Parathyroid adenoma (tissue), 2 donors: ENCODE measurements at regions not wholly inside any gene's neighbourhood (a gene's known extent, or its start where the extent isn't known, plus 50 kb on each side); places are given as distances from the start of the nearest gene placed in this dataset.

Experiments
- H2AFZ ChIP-seq: fragments of 300-600 bp; sonication (generic); one replicate; pipeline ENCODE4 v1.7.0; 2017; ENCODE audit warnings: antibody characterized with exemption, mild to moderate bottlenecking
- H3K27ac ChIP-seq: fragments of 300-600 bp; sonication (generic); one replicate; pipeline ENCODE4 v1.7.0; 2017
- H3K27me3 ChIP-seq: fragments of 300-600 bp; sonication (generic); one replicate; pipeline ENCODE4 v1.7.0; 2017; ENCODE audit warnings: low read length; ENCODE audit not compliant: control insufficient read depth, insufficient read depth
- H3K36me3 ChIP-seq: fragments of 300-600 bp; sonication (generic); one replicate; pipeline ENCODE4 v1.7.0; 2017; ENCODE audit warnings: low read length; ENCODE audit not compliant: control insufficient read depth, insufficient read depth
- H3K4me1 ChIP-seq: fragments of 300-600 bp; sonication (generic); one replicate; pipeline ENCODE4 v1.7.0; 2017; ENCODE audit warnings: control low read depth
- H3K4me2 ChIP-seq: fragments of 300-600 bp; sonication (generic); one replicate; pipeline ENCODE4 v1.7.0; 2017; ENCODE audit warnings: low read length
- H3K4me3 ChIP-seq: fragments of 300-600 bp; sonication (generic); one replicate; pipeline ENCODE4 v1.7.0; 2017; ENCODE audit warnings: low read depth, low read length
- H3K79me2 ChIP-seq: fragments of 300-600 bp; sonication (generic); one replicate; pipeline ENCODE4 v1.7.0; 2017; ENCODE audit warnings: control low read depth
- H3K9ac ChIP-seq: fragments of 300-600 bp; sonication (generic); one replicate; pipeline ENCODE4 v1.7.0; 2017; ENCODE audit warnings: mild to moderate bottlenecking
- H3K9me3 ChIP-seq: fragments of 300-600 bp; sonication (generic); one replicate; pipeline ENCODE4 v1.7.0; 2017; ENCODE audit warnings: low read length; ENCODE audit not compliant: control insufficient read depth
- CTCF ChIP-seq: fragments of 300-600 bp; sonication (generic); IDR thresholded peaks from one replicate; pipeline ENCODE4 v1.7.0; 2017; ENCODE audit warnings: antibody characterized with exemption, mild to moderate bottlenecking
- donor health status: primary hyperparathyroidism.

- Histone ChIP-seq H3K4me3 (no peak overlapping the region), H3K79me2 (no peaks in the 10 kb centered on the region), H3K4me2 (no peak overlapping the region), H3K9me3 (no peaks in the 10 kb centered on the region), H3K36me3 (no peaks in the 10 kb centered on the region), H3K4me1 (no peaks in the 10 kb centered on the region), H3K27me3 (no peaks in the 10 kb centered on the region), H2AFZ (no peak overlapping the region), H3K27ac (no peak overlapping the region), H3K9ac (no peak overlapping the region)
- no peak for TF ChIP-seq CTCF
Observed at GRCh38 chr14:86936556-86936955, 1056.4 kb downstream of the GALC start.

DNA sequence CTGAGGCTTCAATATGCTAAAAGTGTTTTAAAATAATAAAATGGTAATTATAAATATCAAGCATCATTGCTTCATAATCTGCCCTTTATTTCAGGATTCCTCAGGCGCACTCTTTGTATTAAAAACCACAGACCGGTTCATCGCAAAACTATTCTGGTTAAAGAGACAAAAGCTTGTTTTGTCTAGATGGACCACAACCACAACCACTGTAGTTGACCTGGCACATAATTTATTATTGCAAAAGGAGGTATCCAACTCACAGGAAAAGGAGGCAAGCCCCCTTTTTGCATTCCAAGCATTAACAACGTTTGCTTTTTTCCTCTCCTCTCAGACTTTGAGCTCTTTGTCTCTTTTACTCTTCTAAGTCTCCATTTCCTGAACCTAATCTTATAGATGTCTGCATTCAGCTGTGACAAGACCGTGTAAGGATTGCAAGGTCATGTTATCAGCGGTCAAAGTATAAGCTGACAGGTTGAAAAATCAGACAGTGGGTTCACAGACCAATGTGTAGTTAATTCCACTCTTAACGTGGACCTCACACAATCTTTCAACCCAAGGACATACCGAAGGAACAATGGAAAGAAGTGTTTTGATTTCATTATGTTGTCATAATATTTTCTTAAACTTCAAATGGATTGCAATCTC lies 1057.6 kb downstream of the GALC start:
- Histone ChIP-seq H3K4me2 (no peak overlapping the region), H3K4me1 (no peaks in the 10 kb centered on the region), H3K27ac (no peak overlapping the region), H3K79me2 (no peaks in the 10 kb centered on the region), H2AFZ (no peak overlapping the region), H3K9ac (no peak overlapping the region), H3K4me3 (no peak overlapping the region), H3K9me3 (no peaks in the 10 kb centered on the region), H3K36me3 (no peaks in the 10 kb centered on the region), H3K27me3 (no peaks in the 10 kb centered on the region)
- no peak for TF ChIP-seq CTCF

DNA sequence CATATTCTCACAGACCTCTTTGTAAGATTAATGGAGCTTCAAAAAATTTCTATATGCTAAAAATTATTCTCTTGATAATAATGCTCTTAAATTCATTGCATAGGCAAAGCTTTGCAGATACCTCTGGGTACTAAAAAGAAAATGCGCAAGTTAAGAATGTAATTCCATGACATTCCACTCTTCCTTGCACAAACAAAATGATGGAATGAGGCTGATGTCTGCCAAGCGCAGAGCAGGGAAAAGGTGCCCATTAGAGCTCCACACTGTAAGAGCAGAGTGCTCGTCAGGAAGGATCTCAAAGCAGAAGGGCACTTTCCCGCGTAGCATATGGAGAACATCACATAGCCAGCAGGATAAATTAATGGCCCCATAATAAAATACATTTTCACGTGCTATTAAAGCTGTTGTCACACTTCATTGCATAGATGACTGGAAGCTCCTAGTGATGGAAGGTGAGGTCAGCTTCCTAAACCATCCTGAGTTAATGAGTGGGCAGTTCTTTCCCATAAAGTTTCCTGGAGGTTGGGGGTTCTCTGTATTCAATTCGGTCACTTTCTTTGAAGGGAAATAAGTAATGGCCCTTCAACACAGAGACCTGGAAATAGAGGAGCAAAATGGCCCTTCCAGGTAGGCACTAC lies 1058.9 kb downstream of the GALC start:
- Histone ChIP-seq H3K4me3 (no peak overlapping the region), H3K9me3 (no peaks in the 10 kb centered on the region), H3K9ac (no peak overlapping the region), H3K4me2 (no peak overlapping the region), H3K79me2 (no peaks in the 10 kb centered on the region), H2AFZ (no peak overlapping the region), H3K36me3 (no peaks in the 10 kb centered on the region), H3K27me3 (no peaks in the 10 kb centered on the region), H3K27ac (no peak overlapping the region), H3K4me1 (no peaks in the 10 kb centered on the region)
- TF ChIP-seq CTCF, result no peak

DNA sequence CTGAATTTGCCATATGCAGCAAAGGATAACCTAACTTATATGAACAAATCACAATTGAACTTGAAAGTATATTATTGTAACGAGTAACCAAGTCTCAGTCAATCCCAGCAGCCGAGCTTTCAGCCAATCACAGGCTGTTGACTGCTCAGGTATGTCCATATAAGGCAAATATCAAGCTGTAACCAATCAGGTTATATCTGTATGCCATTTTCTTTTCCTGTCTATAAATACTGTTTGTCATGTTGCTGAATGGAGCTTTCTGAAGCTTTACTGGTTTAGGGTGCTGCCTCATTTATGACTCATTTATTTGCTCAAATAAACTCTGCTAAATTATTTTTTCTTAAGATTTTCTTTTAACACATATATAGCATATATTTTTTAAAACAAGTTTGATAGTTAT lies 1059.5 kb downstream of the GALC start:
- no peaks in the 10 kb centered on the region for H3K27me3 ChIP-seq

More for the DNA sequence above, 1059.5 kb downstream of the GALC start:
- Histone ChIP-seq H3K36me3 (no peaks in the 10 kb centered on the region), H3K27ac (no peak overlapping the region), H3K4me1 (no peaks in the 10 kb centered on the region), H3K9ac (no peak overlapping the region), H2AFZ (no peak overlapping the region), H3K79me2 (no peaks in the 10 kb centered on the region), H3K9me3 (no peaks in the 10 kb centered on the region), H3K4me2 (no peak overlapping the region), H3K4me3 (no peak overlapping the region)
- TF ChIP-seq CTCF, result no peak
